ENCODE measurements at regions not wholly inside any gene's neighbourhood (a gene's known extent, or its start where the extent isn't known, plus 50 kb on each side); places are given as distances from the start of the nearest gene placed in this dataset.

DNA sequence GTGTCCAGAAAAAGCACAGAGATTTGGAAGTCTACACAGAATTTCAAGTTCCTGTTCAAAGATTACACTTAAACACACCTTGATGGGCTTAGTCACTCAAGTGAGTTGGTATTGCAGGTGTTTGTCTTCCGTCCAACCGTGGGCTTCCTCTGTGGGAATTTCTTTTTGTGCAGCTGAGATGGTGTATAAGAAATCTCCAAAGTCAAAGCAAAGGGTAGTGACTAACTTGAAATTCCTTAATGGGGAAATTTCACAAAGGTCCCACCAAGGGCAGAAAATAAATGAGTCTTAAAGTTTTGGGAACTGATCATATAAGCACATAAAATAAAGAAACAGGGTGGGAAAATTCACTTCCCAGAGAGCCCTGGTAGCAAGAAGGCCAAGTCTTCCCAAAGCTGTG is 102.0 kb upstream of the TNFAIP3 start:
- intact Hi-C loops (cut with DNase I) = no loop called here
- FAIRE-seq (no peak), DNase-seq (no peak), ATAC-seq (no peak)
- Histone ChIP-seq H3K4me1 (no peaks in the 10 kb centered on the region), H3K27ac (no peak overlapping the region), H3K27me3 (no peaks in the 10 kb centered on the region), H3K9me3 (no peaks in the 10 kb centered on the region), H3K4me3 (no peak overlapping the region), H3K36me3 (no peaks in the 10 kb centered on the region)
- no peak for TF ChIP-seq CTCF (IDR thresholded peaks at IDR 0.05)
- 65 to 74% methylated on average over 2 of the region's 2 CpGs for WGBS, 2 donors

GRCh38 chr6:137766596-137767370 is 100.3 kb upstream of the TNFAIP3 start:
- ATAC-seq = no peak
- Histone ChIP-seq H3K36me3 (no peaks in the 10 kb centered on the region), H3K27ac (no peak overlapping the region), H3K27me3 (no peaks in the 10 kb centered on the region), H3K9me3 (no peaks in the 10 kb centered on the region), H3K4me3 (no peak overlapping the region), H3K4me1 (no peaks in the 10 kb centered on the region)
- WGBS, 2 donors = 78 to 80% methylated on average over 5 of the region's 5 CpGs
- intact Hi-C loops (cut with DNase I) = no loop called here
- TF ChIP-seq CTCF (IDR thresholded peaks at IDR 0.05) = no peak
- no peak for FAIRE-seq
- no peak for DNase-seq

- H3K9me3 ChIP-seq = no peaks in the 10 kb centered on the region
- no peaks in the 10 kb centered on the region for H3K27me3 ChIP-seq
- H3K4me3 ChIP-seq = no peak overlapping the region
- no peaks in the 10 kb centered on the region for H3K36me3 ChIP-seq
- ATAC-seq = no peak
- no peak for DNase-seq
- no peak for FAIRE-seq
- intact Hi-C loops (cut with DNase I) = no loop called here
- H3K4me1 ChIP-seq = no peaks in the 10 kb centered on the region
- TF ChIP-seq CTCF (IDR thresholded peaks at IDR 0.05) = no peak
- WGBS, 2 donors = 50% methylated on average over 2 of the region's 2 CpGs
- H3K27ac ChIP-seq = no peak overlapping the region
Observed at GRCh38 chr6:137767465-137767864, 99.6 kb upstream of the TNFAIP3 start.

- no peak for DNase-seq
- Histone ChIP-seq H3K4me3 (no peak overlapping the region), H3K9me3 (no peaks in the 10 kb centered on the region), H3K36me3 (no peaks in the 10 kb centered on the region), H3K4me1 (no peaks in the 10 kb centered on the region), H3K27me3 (no peaks in the 10 kb centered on the region), H3K27ac (no peak overlapping the region)
- no peak for TF ChIP-seq CTCF (IDR thresholded peaks at IDR 0.05)
- intact Hi-C loops (cut with DNase I) = no loop called here
- ATAC-seq = no peak
- no peak for FAIRE-seq
- WGBS, 2 donors = 56 to 72% methylated on average over 5 of the region's 5 CpGs
Observed at GRCh38 chr6:137767911-137768690, 99.0 kb upstream of the TNFAIP3 start.

- TF ChIP-seq CTCF (IDR thresholded peaks at IDR 0.05) = no peak
- H3K9me3 ChIP-seq = no peaks in the 10 kb centered on the region
- no peak for ATAC-seq
- H3K36me3 ChIP-seq = no peaks in the 10 kb centered on the region
- WGBS, 2 donors = 96 to 98% methylated on average over 1 of the region's 1 CpG
- intact Hi-C loops (cut with DNase I) = no loop called here
- H3K27ac ChIP-seq = no peak overlapping the region
- no peak for DNase-seq
- no peaks in the 10 kb centered on the region for H3K4me1 ChIP-seq
- H3K4me3 ChIP-seq = no peak overlapping the region
- FAIRE-seq = no peak
- no peaks in the 10 kb centered on the region for H3K27me3 ChIP-seq
Observed at GRCh38 chr6:137768935-137769334, 98.1 kb upstream of the TNFAIP3 start.
